ENCODE measurements at regions not wholly inside any gene's neighbourhood (a gene's known extent, or its start where the extent isn't known, plus 50 kb on each side); places are given as distances from the start of the nearest gene placed in this dataset.

DNA sequence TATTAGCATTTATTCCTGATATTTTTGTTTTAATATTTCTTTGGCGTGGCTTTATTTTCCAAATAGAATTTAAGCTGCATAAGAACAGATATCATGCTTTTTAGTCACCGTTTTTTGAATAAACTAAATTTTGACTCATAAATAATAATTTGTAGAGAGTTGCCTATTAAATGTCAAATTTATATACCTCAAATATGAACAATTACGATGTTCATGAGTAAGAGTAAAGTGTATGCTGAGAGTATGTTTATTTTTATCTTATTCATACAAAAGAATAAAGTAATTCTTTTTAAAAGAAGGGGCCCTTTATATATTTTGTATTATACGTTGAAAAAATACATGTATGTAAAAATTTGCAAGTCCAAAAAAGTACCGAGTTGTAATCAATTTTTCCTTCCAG lies 126.5 kb upstream of the NRIP1 start:
- H3K9me3 ChIP-seq (ENCODE audit: insufficient read depth, low read length, severe bottlenecking): no peaks in the 10 kb centered on the region
- no peaks in the 10 kb centered on the region for H3K27me3 ChIP-seq (ENCODE audit: insufficient read depth, low read length, poor library complexity)
- no peaks in the 10 kb centered on the region for H3K79me2 ChIP-seq (ENCODE audit: insufficient read depth, low read length)
- no peak overlapping the region for H3K9ac ChIP-seq (ENCODE audit: low read depth, low read length)
- no peak for DNase-seq
- H3K36me3 ChIP-seq (ENCODE audit: insufficient read depth, low read length): no peaks in the 10 kb centered on the region
- no peak overlapping the region for H3K4me3 ChIP-seq (ENCODE audit: low read depth in 1 of 2, low read length in 2 of 2)
- H3K27ac ChIP-seq (ENCODE audit: low read length): no peak overlapping the region
- no peaks in the 10 kb centered on the region for H3K4me1 ChIP-seq (ENCODE audit: insufficient read depth, low read length)
- no peak for ATAC-seq (ENCODE audit: insufficient read depth, low read depth)
- TF ChIP-seq EZH2 (IDR thresholded peaks at IDR 0.05; ENCODE audit: borderline replicate concordance, low read depth, low read length, severe bottlenecking) (no peak), CTCF (IDR thresholded peaks at IDR 0.05; ENCODE audit: borderline replicate concordance, extremely low read depth, low read length, poor library complexity, severe bottlenecking) (no peak)
- H3K4me2 ChIP-seq (ENCODE audit: insufficient read depth, low read length): no peak overlapping the region
- no peaks in the 10 kb centered on the region for H4K20me1 ChIP-seq (ENCODE audit: insufficient read depth, low read length)
- no peak overlapping the region for H2AFZ ChIP-seq (ENCODE audit: low read depth, low read length)

DNA sequence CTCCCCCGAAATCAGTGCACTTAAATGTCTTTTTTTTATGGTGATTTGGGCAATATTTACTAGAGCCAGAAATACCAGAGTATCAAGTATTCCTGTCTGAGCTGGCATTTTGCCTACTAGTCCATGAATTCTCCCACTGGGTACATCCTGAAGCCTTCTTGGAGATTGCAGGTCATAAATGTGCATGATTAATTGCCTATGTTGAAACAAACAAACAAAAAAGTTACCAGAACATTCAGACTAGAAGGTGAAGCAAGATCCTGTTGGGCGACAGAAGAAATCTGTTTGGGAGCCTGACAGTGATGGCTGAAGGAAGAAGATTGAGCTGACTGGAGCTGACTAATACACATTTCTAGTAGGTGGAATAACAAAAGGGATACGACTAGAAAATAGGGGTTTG lies 127.4 kb upstream of the NRIP1 start:
- Histone ChIP-seq H3K9me3 (ENCODE audit: insufficient read depth, low read length, severe bottlenecking) (no peaks in the 10 kb centered on the region), H3K9ac (ENCODE audit: low read depth, low read length) (no peak overlapping the region), H3K4me1 (ENCODE audit: insufficient read depth, low read length) (no peaks in the 10 kb centered on the region), H3K4me2 (ENCODE audit: insufficient read depth, low read length) (no peak overlapping the region), H3K36me3 (ENCODE audit: insufficient read depth, low read length) (no peaks in the 10 kb centered on the region), H3K79me2 (ENCODE audit: insufficient read depth, low read length) (no peaks in the 10 kb centered on the region), H3K4me3 (ENCODE audit: low read depth in 1 of 2, low read length in 2 of 2) (no peak overlapping the region), H3K27ac (ENCODE audit: low read length) (no peak overlapping the region), H3K27me3 (ENCODE audit: insufficient read depth, low read length, poor library complexity) (no peaks in the 10 kb centered on the region), H4K20me1 (ENCODE audit: insufficient read depth, low read length) (no peaks in the 10 kb centered on the region), H2AFZ (ENCODE audit: low read depth, low read length) (no peak overlapping the region)
- TF ChIP-seq EZH2 (IDR thresholded peaks at IDR 0.05; ENCODE audit: borderline replicate concordance, low read depth, low read length, severe bottlenecking): no peak
- TF ChIP-seq CTCF (IDR thresholded peaks at IDR 0.05; ENCODE audit: borderline replicate concordance, extremely low read depth, low read length, poor library complexity, severe bottlenecking): no peak
- no peak for DNase-seq
- ATAC-seq (ENCODE audit: insufficient read depth, low read depth): no peak

DNA sequence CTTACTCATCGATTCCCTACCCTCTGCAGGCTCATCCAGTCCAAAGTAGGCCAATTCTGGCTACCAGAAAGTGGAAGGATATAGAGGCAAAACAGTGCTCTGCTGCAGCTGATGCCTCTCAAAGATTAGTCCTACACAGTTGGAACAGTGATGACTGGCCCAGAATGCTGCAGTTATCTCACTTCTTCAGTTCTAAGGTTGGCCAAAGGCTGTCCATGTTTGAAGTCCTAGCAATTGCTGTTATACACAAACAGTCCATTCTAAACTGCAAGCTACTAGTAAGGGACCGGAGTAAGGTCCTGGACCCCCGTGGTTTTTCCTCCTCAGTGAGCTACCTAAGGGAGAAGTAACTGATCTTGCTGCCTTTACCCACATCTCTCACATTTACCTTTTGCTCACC lies 129.1 kb upstream of the NRIP1 start:
- Histone ChIP-seq H2AFZ (ENCODE audit: low read depth, low read length) (no peak overlapping the region), H4K20me1 (ENCODE audit: insufficient read depth, low read length) (no peaks in the 10 kb centered on the region), H3K36me3 (ENCODE audit: insufficient read depth, low read length) (no peaks in the 10 kb centered on the region), H3K4me1 (ENCODE audit: insufficient read depth, low read length) (no peaks in the 10 kb centered on the region), H3K9ac (ENCODE audit: low read depth, low read length) (no peak overlapping the region), H3K79me2 (ENCODE audit: insufficient read depth, low read length) (no peaks in the 10 kb centered on the region), H3K9me3 (ENCODE audit: insufficient read depth, low read length, severe bottlenecking) (no peaks in the 10 kb centered on the region), H3K27me3 (ENCODE audit: insufficient read depth, low read length, poor library complexity) (no peaks in the 10 kb centered on the region), H3K27ac (ENCODE audit: low read length) (no peak overlapping the region), H3K4me2 (ENCODE audit: insufficient read depth, low read length) (no peak overlapping the region), H3K4me3 (ENCODE audit: low read depth in 1 of 2, low read length in 2 of 2) (no peak overlapping the region)
- DNase-seq: no peak
- no peak for ATAC-seq (ENCODE audit: insufficient read depth, low read depth)
- no peak for TF ChIP-seq CTCF (IDR thresholded peaks at IDR 0.05; ENCODE audit: borderline replicate concordance, extremely low read depth, low read length, poor library complexity, severe bottlenecking)
- TF ChIP-seq EZH2 (IDR thresholded peaks at IDR 0.05; ENCODE audit: borderline replicate concordance, low read depth, low read length, severe bottlenecking): no peak

GRCh38 chr21:15195104-15195503 lies 130.3 kb upstream of the NRIP1 start:
- H3K4me3 ChIP-seq (ENCODE audit: low read depth in 1 of 2, low read length in 2 of 2): no peak overlapping the region
- no peaks in the 10 kb centered on the region for H3K36me3 ChIP-seq (ENCODE audit: insufficient read depth, low read length)
- H3K4me1 ChIP-seq (ENCODE audit: insufficient read depth, low read length): no peaks in the 10 kb centered on the region
- no peaks in the 10 kb centered on the region for H3K79me2 ChIP-seq (ENCODE audit: insufficient read depth, low read length)
- H3K4me2 ChIP-seq (ENCODE audit: insufficient read depth, low read length): no peak overlapping the region
- no peaks in the 10 kb centered on the region for H3K27me3 ChIP-seq (ENCODE audit: insufficient read depth, low read length, poor library complexity)
- TF ChIP-seq EZH2 (IDR thresholded peaks at IDR 0.05; ENCODE audit: borderline replicate concordance, low read depth, low read length, severe bottlenecking): no peak
- no peak overlapping the region for H2AFZ ChIP-seq (ENCODE audit: low read depth, low read length)
- no peak overlapping the region for H3K9ac ChIP-seq (ENCODE audit: low read depth, low read length)
- DNase-seq: no peak
- H3K27ac ChIP-seq (ENCODE audit: low read length): no peak overlapping the region
- no peaks in the 10 kb centered on the region for H3K9me3 ChIP-seq (ENCODE audit: insufficient read depth, low read length, severe bottlenecking)
- no peaks in the 10 kb centered on the region for H4K20me1 ChIP-seq (ENCODE audit: insufficient read depth, low read length)
- no peak for ATAC-seq (ENCODE audit: insufficient read depth, low read depth)

Measured in DND-41 (cell line).